ENCODE measurements at regions not wholly inside any gene's neighbourhood (a gene's known extent, or its start where the extent isn't known, plus 50 kb on each side); places are given as distances from the start of the nearest gene placed in this dataset.
A peak's percentile ranks its signal among the peaks of the same experiment; 100 is the strongest.

DNA sequence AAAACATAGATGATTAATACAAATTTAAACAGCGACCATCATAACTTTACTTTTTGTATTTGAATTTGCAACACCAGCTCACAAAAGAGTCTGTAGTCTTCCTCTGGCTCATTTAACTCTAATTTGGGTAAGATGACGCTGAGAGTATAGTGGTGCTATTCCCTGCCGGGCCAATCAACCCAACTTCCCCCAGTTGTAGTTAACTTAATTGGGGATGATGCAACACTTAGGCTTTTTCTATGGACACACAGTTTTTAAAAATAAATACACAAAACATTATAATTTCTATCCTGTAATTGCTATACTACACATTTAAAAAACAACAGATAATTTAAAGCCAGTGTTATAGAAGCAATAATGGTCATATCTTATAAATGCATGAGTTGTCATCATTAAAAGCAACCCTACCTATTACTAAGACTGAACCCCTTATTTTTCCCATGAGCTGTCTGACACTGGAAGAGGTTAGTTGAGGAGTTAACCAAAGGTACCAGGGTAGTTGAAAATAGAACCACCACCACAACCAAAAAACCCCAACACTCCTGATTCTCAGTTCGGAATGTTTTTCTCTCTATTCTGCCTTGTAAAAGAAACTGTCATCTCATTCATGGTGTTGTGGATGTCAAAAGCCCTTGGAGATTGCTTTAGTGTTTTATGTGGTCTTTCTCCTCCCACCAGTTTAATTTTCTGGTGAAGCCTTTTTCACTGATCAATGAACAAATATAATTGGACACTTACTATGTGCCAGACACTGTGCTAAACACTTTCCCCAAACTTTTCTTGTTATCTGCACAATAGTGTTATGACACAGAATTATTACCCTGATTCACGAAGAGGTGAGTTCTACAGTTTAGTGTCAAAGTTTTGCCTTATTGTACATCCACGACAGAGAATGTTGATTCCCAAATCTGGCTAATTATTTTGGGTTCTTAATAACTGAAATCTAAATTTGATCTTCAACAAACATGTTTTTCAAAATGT lies 61.5 kb upstream of the RAPGEF2 start:
- no peak for DNase-seq

DNA sequence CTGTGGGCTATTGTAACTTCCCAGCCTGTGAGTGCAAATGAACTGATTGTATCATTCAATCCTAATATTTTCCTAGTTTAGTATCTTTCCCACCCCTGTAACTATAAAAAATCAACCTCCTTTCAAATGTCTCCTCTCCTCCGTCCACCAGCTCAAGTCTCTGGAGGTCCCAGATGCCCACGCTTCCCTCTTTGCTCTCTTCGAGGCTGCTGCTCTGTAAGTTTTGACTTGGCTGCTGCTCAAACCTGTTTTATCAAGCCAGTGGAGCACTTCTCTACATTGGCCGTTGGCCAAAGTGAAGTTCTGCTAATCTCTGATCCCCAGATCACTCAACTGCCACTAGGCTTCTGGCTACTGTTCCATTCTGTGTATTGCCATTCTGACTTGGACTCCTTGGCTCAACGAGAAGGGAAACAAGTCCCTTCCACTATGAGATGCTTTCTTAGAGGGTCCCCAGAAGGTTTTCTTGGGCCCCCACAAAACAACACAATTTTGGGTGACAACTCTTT lies 60.7 kb upstream of the RAPGEF2 start:
- DNase-seq: no peak

DNA sequence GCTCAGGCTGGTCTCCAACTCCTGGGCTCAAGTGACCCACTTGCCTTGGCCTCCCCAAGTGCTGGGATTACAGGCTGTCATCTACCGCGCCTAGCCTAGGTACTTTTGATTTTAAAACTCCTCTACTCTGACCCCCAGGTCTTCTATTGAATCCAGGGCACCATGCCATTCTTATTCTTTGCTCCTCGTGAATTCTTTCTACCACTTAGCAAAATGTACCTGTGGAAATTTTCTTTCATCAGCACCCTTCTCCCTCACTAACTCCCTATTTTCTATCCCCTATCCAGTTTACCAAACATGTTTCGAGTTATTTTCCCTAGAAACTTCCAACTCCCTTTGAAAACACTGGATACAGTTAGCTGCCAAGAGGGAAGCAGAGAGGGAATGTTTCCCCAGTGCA lies 60.0 kb upstream of the RAPGEF2 start:
- no peak for DNase-seq

DNA sequence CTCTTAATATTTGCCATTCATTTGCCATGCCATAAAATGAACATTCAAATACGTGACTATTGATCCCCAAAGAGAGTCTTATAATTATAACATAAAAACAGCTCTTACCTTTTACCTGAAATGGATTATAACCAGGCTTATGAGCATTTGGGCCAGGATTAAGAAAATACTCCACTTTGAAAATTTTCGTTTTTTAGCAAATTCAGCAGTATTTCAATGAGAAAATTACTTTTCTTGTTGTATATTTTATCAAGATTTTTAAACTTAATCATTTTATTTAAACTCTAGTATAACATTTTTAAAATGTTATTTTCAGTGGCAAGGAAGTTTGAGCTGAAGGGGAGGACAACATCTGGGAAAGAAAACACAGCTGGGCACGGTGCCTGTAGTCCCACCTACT lies 59.0 kb upstream of the RAPGEF2 start:
- DNase-seq: no peak

DNA sequence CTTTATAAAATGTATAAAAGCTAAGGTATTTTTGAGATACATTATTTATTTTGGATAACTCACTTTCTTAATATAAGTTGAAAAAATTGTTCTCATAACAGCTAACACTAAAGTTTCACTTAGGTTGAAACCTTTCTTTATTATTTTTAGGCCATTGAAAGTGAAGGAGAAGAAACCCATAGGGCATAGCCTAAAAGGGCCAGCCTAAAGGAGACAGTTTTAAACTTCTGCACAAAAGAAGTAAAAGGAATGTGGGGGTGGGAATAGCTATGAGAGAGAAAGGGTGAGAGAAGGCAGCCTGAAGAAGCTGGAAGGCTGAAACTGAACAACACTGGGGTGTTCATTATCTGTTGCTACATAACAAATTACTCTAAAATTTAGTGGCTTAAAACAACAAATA lies 57.6 kb upstream of the RAPGEF2 start:
- DNase-seq: no peak

DNA sequence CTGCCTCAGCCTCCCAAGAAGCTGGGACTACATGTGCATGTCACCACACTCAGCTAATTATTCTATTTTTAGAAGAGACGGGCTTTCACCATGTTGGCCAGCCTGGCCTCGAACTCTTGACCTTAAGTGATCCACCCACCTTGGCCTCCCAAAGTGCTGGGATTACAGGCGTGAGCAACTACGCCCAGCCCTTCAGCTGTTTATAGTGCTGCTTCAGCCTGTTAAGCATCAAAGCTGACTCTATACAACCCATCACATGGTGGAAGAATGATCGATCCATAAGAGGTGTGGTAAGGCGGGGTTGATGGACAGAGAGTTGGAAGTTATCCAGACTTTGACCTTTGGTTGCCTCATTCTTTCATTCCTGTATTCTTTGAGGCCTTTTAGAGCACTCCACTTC lies 56.2 kb upstream of the RAPGEF2 start:
- no peak for DNase-seq

DNA sequence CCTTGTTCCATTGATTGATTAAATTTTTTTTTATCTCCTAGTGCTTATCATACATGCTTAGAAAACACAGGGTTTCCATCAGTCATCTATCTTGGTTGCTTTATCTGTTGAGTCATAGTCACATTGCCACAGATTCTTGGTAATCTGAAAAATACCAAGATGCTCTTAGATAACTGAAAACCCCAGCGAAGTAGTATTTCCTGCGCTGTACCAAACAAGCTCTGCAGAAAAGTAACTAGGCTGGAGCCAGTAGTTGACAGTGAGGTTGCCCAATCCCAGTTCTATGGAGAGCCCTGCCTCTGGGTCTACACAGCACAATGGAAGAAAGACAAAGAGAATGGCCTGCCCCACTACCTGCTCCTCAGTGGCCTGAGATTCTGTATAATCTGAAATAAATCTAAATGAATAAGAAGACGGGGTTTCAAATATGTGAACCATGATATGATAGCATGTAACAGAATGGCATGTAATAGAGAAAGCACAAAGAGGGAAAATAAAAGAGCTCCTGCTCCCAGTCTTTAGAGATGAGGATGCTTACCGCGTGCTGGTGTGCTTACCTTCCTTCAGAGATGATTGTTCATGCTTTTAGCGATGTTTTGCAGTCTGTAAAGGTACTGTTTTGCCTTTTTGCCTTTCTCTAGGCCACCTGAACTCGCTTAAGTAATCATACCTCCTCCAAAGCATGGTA lies 55.3 kb upstream of the RAPGEF2 start:
- no peak for DNase-seq

DNA sequence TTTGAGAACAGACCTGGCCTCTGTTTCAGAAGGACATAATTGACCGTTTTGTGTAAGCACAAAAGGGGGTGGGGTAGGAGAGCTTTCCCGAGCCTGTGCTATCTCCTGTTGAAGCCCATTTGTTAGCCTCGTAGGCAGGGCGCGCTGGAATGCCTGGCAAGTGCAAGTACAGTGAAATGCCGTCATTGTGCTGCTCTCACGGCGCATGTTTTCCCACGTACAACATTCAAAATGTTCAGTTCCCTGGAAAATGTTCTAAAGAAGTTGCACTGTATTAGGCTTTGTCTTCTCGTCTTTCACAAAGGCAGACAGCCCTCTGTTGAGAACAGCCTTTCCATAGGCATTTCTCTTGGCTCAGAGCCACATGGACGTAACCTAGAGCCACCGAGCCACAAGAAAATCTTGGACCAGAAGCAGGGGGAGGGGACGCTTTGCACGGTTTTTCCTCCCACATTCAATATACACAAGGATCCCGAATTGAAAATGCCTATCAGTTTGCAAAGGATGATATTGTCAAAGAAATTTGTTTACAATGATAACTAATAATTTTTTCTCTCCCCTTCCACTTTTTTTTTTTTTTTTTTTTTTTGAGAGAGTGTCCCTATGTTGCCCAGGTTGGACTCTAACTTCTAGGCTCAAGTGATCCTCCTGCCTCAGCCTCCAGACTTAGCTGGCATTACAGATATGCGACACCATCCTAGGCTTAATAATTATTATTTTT lies 54.6 kb upstream of the RAPGEF2 start:
- peak; percentile 52 for DNase-seq

DNA sequence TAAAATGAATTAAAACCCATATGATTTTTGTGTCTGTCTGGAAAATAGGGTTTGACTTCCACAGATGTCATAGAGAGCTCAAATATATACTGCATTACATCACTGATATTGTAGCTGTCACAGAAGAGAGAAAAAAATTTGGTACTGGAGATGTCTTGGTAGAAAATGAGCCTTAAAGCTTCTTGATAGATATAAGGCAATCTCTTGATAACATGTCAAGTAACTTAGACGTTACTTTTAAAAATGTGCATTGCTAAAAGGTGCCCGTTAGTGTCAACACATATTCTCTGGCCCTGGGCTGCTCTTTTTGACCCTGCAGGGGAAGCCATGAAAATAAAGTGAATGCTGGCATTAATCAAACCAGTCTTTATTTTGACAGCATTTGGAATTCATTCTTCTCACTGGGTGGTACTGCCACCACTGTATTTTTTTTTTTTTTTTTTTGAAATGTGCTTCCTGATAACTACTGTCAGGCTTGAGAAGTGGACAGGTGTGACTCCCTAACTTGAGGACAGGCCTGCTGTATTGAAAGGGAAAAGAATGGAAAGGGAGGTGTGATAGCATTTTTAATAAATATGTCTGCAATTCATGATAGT lies 53.0 kb upstream of the RAPGEF2 start:
- no peak for DNase-seq

DNA sequence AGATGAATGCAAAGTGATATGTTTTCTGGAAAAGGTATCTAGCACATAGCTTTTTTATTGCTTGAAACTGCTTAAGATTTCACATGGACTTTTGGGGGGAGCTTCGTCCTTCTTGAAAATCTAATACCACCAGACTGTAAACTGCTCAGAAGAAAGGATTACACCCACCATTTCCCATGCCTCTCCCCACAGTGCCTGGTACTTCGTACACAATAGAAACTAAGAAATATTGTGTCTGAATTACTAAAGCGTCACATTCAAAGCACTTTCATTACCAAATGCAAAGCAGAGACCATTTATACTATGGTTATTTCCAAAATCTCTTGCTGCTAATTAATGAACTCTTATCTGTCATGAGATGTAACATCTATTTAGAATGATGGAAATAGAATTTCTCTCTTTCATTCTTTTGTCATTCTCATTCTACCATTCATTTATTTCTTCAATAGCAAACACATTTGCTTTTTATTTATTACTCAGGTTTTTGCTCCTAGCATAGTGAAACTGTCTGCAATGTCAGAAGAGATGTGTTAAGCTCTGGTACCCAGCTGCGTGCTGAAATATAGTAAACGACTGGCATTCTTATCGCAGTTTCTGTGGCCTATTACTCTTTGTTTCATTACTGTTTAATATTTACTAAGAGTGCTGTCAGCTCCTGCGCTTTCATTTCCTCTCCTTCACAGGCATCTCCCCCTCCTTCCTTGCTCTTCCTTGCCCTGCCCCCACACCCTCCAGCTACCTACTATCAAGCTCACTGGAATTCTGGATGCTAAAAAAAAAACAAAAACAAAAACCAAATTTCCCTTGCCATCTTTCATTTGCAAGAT lies 51.4 kb upstream of the RAPGEF2 start:
- no peak for DNase-seq

DNA sequence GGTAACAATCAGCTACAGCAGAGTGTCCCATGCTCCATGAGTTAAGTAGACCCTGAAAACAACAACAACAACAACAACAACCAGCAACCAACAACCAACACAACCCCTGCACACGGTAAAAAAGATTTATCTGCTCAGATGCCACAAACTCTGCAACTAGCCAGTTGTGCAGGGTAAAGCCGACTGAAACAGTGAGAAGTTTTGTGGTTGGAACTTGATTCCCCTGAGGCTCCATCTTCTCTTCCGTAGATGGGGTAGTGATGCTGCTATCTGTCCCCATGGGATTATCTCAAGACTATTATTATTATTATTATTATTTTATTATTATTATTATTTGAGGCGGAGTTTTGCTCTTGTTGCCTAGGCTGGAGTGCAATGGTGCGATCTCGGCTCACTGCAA lies 50.6 kb upstream of the RAPGEF2 start:
- DNase-seq: no peak
